ENCODE measurements at regions not wholly inside any gene's neighbourhood (a gene's known extent, or its start where the extent isn't known, plus 50 kb on each side); places are given as distances from the start of the nearest gene placed in this dataset.
"Not testable (repeated sequence)": the region's sequence is repeated elsewhere in the genome, so short reads cannot be mapped to it uniquely, and the experiment has no call there.

DNA sequence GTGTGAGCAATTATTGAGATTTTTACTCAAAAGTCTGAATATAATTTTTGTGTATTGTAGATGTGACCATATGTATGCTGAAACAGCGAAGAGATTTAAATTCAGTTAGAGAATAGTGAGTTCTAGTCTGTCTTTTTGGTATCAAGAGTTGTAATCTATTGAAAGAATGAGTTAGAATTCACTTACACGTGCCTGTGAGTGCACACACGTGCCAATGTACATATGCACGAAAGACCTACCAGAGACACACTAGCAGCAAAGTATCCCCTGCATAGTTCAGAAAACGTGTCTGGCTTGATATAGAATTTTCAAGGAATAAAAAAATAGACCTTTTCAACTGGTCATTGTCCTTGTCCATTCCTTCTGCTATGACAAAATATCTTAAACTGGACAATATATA, 64.8 kb upstream of the BHLHE40 start:
- intact Hi-C loops (cut with micrococcal nuclease): no loop called here
- POLR2A ChIA-PET: no interaction called here
- Mint-ChIP-seq H3K4me3 (no peak overlapping the region), H3K27me3 (peaks cover 1% of the 10 kb centered on the region), H3K36me3 (peaks cover 7% of the 10 kb centered on the region), H3K4me1 (ENCODE audit: low read depth) (peaks cover 3% of the 10 kb centered on the region), H3K9me3 (peaks cover 11% of the 10 kb centered on the region), H3K27ac (no peak overlapping the region)
- no peak for DNase-seq
- CTCF ChIA-PET: no interaction called here

- intact Hi-C loops (cut with micrococcal nuclease); H3K9me3 Mint-ChIP-seq; POLR2A ChIA-PET; H3K36me3 Mint-ChIP-seq; DNase-seq; H3K27me3 Mint-ChIP-seq; H3K4me1 Mint-ChIP-seq (ENCODE audit: low read depth); H3K27ac Mint-ChIP-seq; CTCF ChIA-PET; H3K4me3 Mint-ChIP-seq: not testable (repeated sequence)
Observed at GRCh38 chr3:4921589-4921988, 57.6 kb upstream of the BHLHE40 start.

- Mint-ChIP-seq H3K4me1 (ENCODE audit: low read depth) (peaks cover 15% of the 10 kb centered on the region), H3K27ac (no peak overlapping the region), H3K27me3 (no peaks in the 10 kb centered on the region), H3K4me3 (no peak overlapping the region), H3K9me3 (no peaks in the 10 kb centered on the region), H3K36me3 (no peaks in the 10 kb centered on the region)
- DNase-seq: no peak
- POLR2A ChIA-PET: no interaction called here
- CTCF ChIA-PET: no interaction called here
- intact Hi-C loops (cut with micrococcal nuclease): loop anchor here (1.0 to 2.0 kb wide), 2 partner anchors 21 to 50 kb away; no protein-coding TSS in a partner anchor
Observed at GRCh38 chr3:4926892-4927291, 52.3 kb upstream of the BHLHE40 start.

DNA sequence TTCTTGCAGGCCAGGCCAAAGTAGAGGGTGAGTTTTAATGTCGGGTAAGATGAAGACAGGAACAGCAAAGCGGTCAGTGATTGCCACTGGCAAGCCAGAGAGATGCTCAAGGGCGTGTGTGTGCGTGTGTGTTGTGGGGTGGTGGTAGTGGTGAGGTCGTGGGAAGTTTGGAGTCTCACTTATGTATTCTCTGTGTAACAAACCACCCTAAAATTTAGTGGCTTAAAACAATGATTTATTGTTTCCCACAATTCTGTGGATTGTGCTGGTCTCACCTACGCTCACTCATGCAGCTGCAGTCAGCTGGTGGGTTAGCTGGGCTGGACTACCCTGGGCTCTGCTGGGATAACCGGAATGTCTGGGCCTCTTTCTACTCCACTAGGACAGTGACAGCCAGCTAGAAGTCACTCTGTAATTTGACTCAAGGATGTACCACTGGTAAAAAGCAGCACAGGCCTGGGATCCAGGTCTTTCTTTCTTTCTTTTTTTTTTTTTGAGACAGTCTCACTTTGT, 50.9 kb upstream of the BHLHE40 start:
- Mint-ChIP-seq H3K9me3 (no peaks in the 10 kb centered on the region), H3K27ac (no peak overlapping the region), H3K27me3 (no peaks in the 10 kb centered on the region), H3K36me3 (no peaks in the 10 kb centered on the region), H3K4me1 (ENCODE audit: low read depth) (peaks cover 15% of the 10 kb centered on the region), H3K4me3 (no peak overlapping the region)
- ChIA-PET CTCF (no interaction called here), POLR2A (interaction anchor here (0.9 kb wide), 1 partner anchor 123 kb away, joined by 3 read pairs; no protein-coding TSS in a partner anchor)
- no peak for DNase-seq
- intact Hi-C loops (cut with micrococcal nuclease): no loop called here

All from activated CD4-positive, alpha-beta memory T cell treated with anti-CD3 and anti-CD28 coated beads for 36 hours (primary cell).